ENCODE measurements at regions not wholly inside any gene's neighbourhood (a gene's known extent, or its start where the extent isn't known, plus 50 kb on each side); places are given as distances from the start of the nearest gene placed in this dataset.

DNA sequence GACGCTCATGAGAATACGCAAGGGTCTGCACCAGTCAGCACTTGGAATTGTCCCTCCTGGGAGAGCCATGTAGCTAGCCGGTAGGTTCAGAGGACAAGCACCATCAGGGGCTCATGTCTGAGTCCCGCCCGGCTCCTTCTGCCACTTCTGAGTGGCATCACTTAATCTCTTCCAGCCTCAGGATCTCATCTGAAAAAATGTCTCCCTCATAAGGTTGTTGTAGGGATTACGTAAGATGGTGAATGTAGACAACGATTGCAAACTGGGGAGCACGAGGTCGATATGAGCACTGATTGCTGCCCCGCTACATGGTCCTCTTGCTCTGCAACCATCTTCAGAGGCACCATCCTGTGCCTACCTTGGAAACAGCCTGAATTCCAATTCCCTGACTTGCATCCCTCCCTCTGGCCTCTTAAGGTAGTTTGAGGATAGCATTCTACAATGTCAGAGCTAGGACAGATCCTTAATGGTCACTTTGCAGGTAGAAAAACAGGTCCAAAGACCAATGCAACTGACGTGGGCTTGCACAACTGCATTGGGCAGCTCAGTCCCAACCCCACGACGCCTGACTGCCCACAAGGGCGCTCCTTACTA is 115.8 kb upstream of the TMEM45B start:
- Histone ChIP-seq H3K9me3 (no peaks in the 10 kb centered on the region), H3K36me3 (ENCODE audit: low read depth, missing control alignments) (no peaks in the 10 kb centered on the region), H3K27ac (no peak overlapping the region), H3K4me3 (no peak overlapping the region), H3K27me3 (no peaks in the 10 kb centered on the region), H3K4me1 (no peaks in the 10 kb centered on the region)
- DNase-seq = no peak
- no peak for TF ChIP-seq POLR2A (IDR thresholded peaks at IDR 0.05)
- TF ChIP-seq, protein P1, sequence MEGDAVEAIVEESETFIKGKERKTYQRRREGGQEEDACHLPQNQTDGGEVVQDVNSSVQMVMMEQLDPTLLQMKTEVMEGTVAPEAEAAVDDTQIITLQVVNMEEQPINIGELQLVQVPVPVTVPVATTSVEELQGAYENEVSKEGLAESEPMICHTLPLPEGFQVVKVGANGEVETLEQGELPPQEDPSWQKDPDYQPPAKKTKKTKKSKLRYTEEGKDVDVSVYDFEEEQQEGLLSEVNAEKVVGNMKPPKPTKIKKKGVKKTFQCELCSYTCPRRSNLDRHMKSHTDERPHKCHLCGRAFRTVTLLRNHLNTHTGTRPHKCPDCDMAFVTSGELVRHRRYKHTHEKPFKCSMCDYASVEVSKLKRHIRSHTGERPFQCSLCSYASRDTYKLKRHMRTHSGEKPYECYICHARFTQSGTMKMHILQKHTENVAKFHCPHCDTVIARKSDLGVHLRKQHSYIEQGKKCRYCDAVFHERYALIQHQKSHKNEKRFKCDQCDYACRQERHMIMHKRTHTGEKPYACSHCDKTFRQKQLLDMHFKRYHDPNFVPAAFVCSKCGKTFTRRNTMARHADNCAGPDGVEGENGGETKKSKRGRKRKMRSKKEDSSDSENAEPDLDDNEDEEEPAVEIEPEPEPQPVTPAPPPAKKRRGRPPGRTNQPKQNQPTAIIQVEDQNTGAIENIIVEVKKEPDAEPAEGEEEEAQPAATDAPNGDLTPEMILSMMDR (IDR thresholded peaks at IDR 0.05) = no peak
- 85 to 91% methylated on average over 14 of the region's 14 CpGs for WGBS, 2 donors
- intact Hi-C loops (cut with DNase I; ENCODE audit: low total_unique reads) = no loop called here

DNA sequence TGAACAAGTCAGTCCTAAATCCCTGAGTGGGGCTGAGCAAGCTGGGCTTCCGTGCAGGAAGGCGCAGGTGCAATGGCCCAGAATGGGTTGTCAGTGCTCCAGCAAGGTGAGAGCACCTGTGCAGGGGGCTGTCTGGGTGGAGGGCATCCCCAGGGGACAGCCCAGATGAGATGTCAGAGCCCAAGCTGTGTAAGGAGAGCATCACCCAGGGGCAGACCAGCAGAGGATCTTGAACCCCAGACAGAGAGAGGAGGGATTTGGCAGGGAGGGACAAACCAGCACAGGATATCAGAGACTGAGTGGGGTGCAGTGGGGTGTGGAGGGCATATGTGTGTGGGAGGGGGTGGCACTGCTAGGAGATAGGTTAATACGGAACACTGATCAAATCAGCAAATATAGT is 114.9 kb upstream of the TMEM45B start:
- Histone ChIP-seq H3K36me3 (ENCODE audit: low read depth, missing control alignments) (no peaks in the 10 kb centered on the region), H3K4me3 (no peak overlapping the region), H3K9me3 (no peaks in the 10 kb centered on the region), H3K27ac (no peak overlapping the region), H3K4me1 (no peaks in the 10 kb centered on the region), H3K27me3 (no peaks in the 10 kb centered on the region)
- WGBS, 2 donors = 88 to 91% methylated on average over 3 of the region's 3 CpGs
- TF ChIP-seq POLR2A (IDR thresholded peaks at IDR 0.05) = no peak
- TF ChIP-seq, protein P1 (IDR thresholded peaks at IDR 0.05) = no peak
- intact Hi-C loops (cut with DNase I; ENCODE audit: low total_unique reads) = no loop called here
- no peak for DNase-seq

DNA sequence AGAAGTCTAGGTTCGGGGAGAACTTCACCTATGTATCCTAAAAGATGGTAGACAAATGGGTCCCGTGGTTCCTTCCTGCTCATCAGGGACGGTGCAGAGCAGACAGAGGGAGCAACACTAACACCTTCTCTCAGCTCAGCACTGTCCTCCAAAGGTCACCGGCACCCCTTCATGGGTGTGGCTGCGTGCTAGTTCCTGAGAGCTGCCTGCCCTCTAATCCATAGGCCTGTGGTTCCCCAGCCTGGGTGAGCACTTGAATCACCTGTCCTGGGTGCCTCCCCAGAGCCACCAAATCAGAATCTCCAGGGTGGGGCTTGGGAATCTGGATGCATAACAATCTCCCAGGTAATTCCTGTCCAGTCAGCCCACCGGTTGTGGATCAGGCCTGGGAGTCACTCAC is 113.9 kb upstream of the TMEM45B start:
- Histone ChIP-seq H3K36me3 (ENCODE audit: low read depth, missing control alignments) (no peaks in the 10 kb centered on the region), H3K9me3 (no peaks in the 10 kb centered on the region), H3K4me1 (no peaks in the 10 kb centered on the region), H3K27ac (no peak overlapping the region), H3K27me3 (no peaks in the 10 kb centered on the region), H3K4me3 (no peak overlapping the region)
- TF ChIP-seq POLR2A (IDR thresholded peaks at IDR 0.05) = no peak
- TF ChIP-seq, protein P1 (IDR thresholded peaks at IDR 0.05) = no peak
- intact Hi-C loops (cut with DNase I; ENCODE audit: low total_unique reads) = no loop called here
- no peak for DNase-seq
- WGBS, 2 donors = 86 to 87% methylated on average over 6 of the region's 6 CpGs

DNA sequence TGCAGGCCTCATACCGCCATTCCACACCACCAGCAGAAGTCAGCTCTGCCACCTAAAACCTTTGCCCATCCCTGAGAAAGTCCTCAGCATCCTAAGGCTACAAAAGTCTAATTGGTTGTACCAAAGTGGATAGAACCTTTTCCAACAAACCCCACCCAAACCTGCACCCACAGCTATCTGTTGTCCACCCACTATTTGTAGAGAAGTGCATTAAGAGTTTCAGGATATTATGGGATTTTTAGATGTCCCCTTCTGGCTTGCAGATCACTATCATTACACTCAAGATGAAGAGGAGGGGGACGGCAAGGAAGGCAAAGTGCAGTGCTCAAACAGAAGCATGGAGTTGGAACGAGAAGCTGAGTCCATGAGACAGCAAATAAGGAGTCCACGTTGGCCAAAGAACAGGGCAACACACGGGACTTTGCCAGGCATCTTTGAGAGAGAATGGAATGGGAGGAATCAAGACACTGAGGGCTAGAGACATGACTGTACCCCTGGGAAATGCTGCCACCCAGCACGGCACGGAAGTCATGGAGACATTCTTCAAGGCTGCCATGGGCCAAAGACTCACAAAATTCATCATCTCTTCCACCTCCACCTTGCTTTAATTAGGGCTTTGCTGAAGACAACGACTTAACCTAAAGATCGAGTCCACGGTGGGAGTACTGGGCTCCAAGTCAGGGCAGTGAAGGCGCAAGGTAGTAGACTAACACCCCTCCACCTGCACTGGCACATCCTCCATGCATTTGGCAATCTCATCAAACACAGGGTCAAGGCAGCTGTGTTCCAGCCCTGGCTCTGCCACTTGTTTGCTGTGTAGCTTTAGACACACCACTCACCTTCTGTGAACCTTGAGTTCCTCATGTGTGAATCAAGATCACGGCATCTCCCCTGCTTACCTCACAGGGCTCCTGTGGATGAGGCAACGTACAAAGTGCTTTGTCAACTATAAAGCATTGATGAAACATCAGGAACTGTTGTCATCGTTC is 112.9 kb upstream of the TMEM45B start:
- DNase-seq = no peak
- H3K4me3 ChIP-seq = no peak overlapping the region
- 75 to 87% methylated on average over 14 of the region's 14 CpGs for WGBS, 2 donors
- no peak overlapping the region for H3K27ac ChIP-seq
- H3K36me3 ChIP-seq (ENCODE audit: low read depth, missing control alignments) = no peaks in the 10 kb centered on the region
- H3K4me1 ChIP-seq = no peaks in the 10 kb centered on the region
- TF ChIP-seq, protein P1 (IDR thresholded peaks at IDR 0.05) = no peak
- no peak for TF ChIP-seq POLR2A (IDR thresholded peaks at IDR 0.05)
- no peaks in the 10 kb centered on the region for H3K9me3 ChIP-seq
- H3K27me3 ChIP-seq = no peaks in the 10 kb centered on the region
- intact Hi-C loops (cut with DNase I; ENCODE audit: low total_unique reads) = no loop called here
